ENCODE measurements at regions not wholly inside any gene's neighbourhood (a gene's known extent, or its start where the extent isn't known, plus 50 kb on each side); places are given as distances from the start of the nearest gene placed in this dataset.

DNA sequence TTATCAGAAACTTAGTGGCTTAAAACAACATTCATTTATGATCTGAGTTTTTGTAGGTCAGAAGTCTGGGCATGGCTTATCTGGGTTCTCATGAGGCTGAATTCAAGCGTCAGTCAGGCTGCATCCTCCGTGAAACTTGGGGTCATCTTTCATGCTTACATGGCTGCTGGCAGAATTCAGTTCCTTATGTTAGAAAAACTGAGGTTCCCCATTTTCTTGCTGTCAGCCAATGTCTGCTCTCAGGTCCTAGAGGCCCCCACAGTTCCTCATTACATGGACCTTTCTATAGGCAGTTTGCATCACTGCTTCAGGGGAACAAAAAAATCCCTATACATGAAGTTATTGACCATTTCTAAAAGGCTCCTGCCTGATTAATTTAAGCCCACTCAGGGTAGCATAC lies 83.8 kb upstream of the NMUR2 start:
- TF ChIP-seq, protein P1, sequence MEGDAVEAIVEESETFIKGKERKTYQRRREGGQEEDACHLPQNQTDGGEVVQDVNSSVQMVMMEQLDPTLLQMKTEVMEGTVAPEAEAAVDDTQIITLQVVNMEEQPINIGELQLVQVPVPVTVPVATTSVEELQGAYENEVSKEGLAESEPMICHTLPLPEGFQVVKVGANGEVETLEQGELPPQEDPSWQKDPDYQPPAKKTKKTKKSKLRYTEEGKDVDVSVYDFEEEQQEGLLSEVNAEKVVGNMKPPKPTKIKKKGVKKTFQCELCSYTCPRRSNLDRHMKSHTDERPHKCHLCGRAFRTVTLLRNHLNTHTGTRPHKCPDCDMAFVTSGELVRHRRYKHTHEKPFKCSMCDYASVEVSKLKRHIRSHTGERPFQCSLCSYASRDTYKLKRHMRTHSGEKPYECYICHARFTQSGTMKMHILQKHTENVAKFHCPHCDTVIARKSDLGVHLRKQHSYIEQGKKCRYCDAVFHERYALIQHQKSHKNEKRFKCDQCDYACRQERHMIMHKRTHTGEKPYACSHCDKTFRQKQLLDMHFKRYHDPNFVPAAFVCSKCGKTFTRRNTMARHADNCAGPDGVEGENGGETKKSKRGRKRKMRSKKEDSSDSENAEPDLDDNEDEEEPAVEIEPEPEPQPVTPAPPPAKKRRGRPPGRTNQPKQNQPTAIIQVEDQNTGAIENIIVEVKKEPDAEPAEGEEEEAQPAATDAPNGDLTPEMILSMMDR (IDR thresholded peaks at IDR 0.05; ENCODE audit: unreplicated experiment in 3 of 3) = no peak
- no peaks in the 10 kb centered on the region for H3K9me3 Mint-ChIP-seq
- no peaks in the 10 kb centered on the region for H3K27me3 Mint-ChIP-seq (ENCODE audit: low read depth)

DNA sequence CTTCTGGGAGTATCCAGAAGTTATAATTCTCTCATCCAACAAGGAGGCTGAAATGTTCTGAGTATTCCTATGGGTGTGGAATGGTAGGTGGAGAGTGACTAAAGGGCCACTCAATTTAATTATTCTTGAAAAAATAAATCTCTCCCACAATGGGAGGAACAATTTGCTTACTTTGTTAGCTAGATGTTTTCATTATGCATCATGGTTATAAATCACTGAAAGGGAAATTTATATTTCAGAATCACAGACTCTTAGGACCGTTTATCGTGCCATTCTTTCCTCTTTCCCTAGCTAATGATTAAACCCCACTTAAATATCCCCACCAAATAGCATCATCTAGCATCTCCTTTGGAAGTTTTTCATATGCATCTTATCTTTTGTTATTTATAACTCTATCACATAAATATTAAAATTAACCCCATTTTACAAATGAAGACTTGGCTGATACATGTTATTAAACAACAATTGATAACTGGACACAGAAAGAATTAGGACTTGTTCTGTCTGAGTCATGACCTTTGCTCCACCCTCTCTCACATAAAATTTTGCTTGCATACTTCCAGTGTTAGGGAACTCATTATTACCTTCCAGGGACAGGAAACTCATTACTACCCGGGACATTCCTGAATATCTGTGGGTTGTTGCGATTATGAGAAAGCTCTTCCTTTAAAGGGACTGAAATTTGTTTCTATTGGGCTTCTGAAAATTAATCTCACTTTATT lies 94.9 kb upstream of the NMUR2 start:
- Mint-ChIP-seq H3K4me3 (no peak overlapping the region), H3K27ac (no peak overlapping the region), H3K36me3 (ENCODE audit: low read depth) (no peaks in the 10 kb centered on the region), H3K4me1 (no peaks in the 10 kb centered on the region), H3K9me3 (peaks cover 8% of the 10 kb centered on the region), H3K27me3 (ENCODE audit: low read depth) (no peaks in the 10 kb centered on the region)
- TF ChIP-seq, protein P1 (IDR thresholded peaks at IDR 0.05; ENCODE audit: unreplicated experiment in 3 of 3) = no peak

More for the DNA sequence above, 83.8 kb upstream of the NMUR2 start:
- no peak overlapping the region for H3K27ac Mint-ChIP-seq
- H3K4me3 Mint-ChIP-seq = no peak overlapping the region
- no peaks in the 10 kb centered on the region for H3K36me3 Mint-ChIP-seq (ENCODE audit: low read depth)
- no peaks in the 10 kb centered on the region for H3K4me1 Mint-ChIP-seq

DNA sequence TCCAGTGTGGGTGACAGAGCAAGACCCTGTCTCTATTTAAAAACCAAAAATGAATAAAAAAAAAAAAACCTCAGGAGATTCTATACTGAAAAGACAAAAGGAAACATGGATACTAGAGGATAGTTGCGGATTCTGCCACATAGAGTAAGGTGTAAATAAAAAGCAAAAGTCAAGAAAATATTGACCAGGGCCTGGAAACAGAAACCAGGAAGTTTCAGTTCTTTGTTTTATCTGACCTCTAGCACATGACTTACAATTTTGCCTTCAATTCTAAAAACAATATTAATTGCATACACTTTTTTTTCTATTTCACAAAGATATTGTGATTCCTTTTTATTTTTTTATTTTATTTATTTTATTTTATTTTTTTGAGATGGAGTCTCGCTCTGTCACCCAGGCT lies 96.2 kb upstream of the NMUR2 start:
- TF ChIP-seq, protein P1 (IDR thresholded peaks at IDR 0.05; ENCODE audit: unreplicated experiment in 3 of 3) = no peak
- Mint-ChIP-seq H3K4me1 (no peaks in the 10 kb centered on the region), H3K27ac (no peak overlapping the region), H3K9me3 (peaks cover 5% of the 10 kb centered on the region), H3K4me3 (no peak overlapping the region), H3K27me3 (ENCODE audit: low read depth) (no peaks in the 10 kb centered on the region), H3K36me3 (ENCODE audit: low read depth) (no peaks in the 10 kb centered on the region)

DNA sequence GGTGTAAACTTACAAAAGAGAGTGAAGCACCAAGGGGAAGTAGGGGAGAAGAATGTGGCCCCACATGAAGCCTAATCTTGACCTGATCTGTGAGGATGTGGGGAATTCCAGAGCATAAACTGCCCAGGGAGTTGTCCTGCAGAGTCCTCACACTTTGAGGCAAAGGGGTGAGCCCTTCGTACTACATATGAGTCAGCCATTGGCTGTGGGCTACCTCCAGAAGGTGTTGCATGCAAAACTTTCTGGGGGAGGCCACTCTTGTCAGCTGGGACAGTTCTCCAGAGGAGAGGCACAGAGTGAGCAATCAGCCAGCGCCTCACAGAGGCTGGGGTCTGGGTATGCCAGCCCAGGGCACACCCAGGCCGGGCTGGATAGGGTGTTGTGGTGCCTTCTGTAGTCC lies 98.1 kb upstream of the NMUR2 start:
- H3K4me1 Mint-ChIP-seq = no peaks in the 10 kb centered on the region
- no peak overlapping the region for H3K4me3 Mint-ChIP-seq
- no peak overlapping the region for H3K27ac Mint-ChIP-seq
- H3K36me3 Mint-ChIP-seq (ENCODE audit: low read depth) = no peaks in the 10 kb centered on the region
- no peaks in the 10 kb centered on the region for H3K27me3 Mint-ChIP-seq (ENCODE audit: low read depth)
- TF ChIP-seq, protein P1 (IDR thresholded peaks at IDR 0.05; ENCODE audit: unreplicated experiment in 3 of 3) = no peak
- H3K9me3 Mint-ChIP-seq = no peaks in the 10 kb centered on the region

DNA sequence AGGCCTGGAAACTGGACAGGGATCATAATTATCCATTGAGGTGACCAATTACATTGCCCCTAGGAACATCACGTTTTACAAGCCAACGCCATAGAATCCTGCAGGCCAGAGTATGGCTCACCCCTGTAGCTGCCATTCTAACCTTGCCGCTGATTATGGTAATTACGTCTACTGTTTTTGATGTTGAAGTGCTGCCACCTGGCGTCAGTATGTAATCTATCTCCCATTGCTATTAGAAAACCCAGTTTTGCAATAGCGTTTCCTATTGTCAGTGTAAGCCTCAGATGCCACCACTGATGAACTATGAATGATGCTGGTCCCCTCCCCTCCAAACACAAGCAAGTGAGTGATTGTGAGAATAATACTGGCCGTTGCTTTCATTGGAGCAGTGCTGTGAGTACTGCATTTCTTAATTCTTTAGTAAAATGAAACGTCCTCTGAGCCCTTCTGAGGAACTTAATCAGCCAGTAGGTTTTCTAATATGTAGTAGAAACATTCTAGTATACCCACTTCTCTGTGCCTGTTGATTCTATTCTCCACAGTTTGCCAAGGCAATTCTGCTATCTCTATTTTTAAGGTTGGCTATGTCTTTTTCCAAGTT lies 100.5 kb upstream of the NMUR2 start:
- TF ChIP-seq, protein P1 (IDR thresholded peaks at IDR 0.05; ENCODE audit: unreplicated experiment in 3 of 3) = peak; percentile 58 to 68 (median 68)

DNA sequence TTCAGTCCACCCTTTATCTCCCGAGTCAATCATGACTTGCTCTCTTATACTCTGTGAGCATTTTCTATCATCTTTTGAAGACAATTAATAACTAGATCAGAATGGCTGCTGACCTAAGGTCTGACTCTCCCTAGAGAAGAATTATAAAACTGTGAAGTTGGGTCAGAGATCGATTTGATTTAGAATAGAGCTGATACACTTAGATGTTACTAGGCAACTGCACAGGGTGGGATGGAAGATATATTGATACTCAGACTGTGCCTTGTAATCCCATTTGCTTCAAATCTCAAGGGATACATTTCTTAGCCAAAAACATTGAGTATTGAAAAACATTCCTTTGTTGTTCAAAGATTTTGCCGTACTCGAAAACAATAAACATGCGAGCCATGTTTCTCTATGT lies 106.0 kb upstream of the NMUR2 start:
- Mint-ChIP-seq H3K27me3 (ENCODE audit: low read depth) (no peaks in the 10 kb centered on the region), H3K4me3 (no peak overlapping the region), H3K4me1 (no peaks in the 10 kb centered on the region), H3K36me3 (ENCODE audit: low read depth) (no peaks in the 10 kb centered on the region), H3K27ac (no peak overlapping the region), H3K9me3 (no peaks in the 10 kb centered on the region)
- TF ChIP-seq, protein P1 (IDR thresholded peaks at IDR 0.05; ENCODE audit: unreplicated experiment in 3 of 3) = no peak

More for the DNA sequence above, 100.5 kb upstream of the NMUR2 start:
- Mint-ChIP-seq H3K4me1 (no peaks in the 10 kb centered on the region), H3K9me3 (no peaks in the 10 kb centered on the region), H3K36me3 (ENCODE audit: low read depth) (no peaks in the 10 kb centered on the region), H3K27ac (no peak overlapping the region), H3K4me3 (no peak overlapping the region), H3K27me3 (ENCODE audit: low read depth) (no peaks in the 10 kb centered on the region)

All from nephron (organoid).